HPDE6-E6E7 (cell line): ENCODE measurements at regions not wholly inside any gene's neighbourhood (a gene's known extent, or its start where the extent isn't known, plus 50 kb on each side); places are given as distances from the start of the nearest gene placed in this dataset.

ENCODE experiments used
- DNase-seq: peaks from one replicate; pipeline ENCODE4 v3.0.0; 2011; ENCODE audit warnings: missing footprints; ENCODE audit errors: extremely low spot score

DNA sequence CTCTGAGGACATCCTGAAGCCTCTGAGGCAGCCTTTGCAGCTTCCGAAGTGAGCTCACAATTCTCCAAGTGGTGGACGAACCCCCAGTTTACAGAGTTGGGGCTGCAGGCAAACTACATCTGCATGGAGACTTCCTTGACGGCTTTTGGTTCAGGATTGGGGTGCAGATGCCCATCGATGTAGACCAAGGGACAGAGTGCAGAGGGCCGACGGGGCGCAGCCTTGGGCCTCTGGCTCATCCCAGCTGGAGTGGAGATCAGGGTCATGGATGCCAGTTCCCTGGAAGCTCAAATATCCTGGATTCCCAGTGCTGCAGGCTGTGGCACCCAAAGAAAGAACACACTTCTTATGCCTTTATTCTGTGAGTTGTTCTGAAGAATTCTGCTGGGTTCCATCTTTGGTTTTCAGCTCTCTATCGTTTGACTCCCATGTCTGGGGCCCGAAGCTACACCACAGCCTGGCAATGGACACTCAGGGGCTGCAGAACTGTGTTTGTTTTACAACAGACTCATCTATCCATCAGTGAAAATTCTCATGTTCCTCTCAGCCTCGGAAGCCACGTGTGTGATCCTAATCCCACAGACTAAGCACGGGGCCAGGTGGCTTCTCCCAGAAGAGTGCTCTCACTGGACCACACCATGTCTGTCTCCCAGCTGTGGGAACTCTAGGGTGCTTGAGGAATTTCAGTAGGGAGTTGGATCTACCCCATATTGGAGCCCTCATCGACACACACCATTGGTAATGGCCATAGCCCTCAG, 414.1 kb upstream of the MYT1L start:
- no peak for DNase-seq

GRCh38 chr2:2744107-2744506, 413.0 kb upstream of the MYT1L start:
- no peak for DNase-seq

- no peak for DNase-seq
Observed at GRCh38 chr2:2743164-2743571, 412.1 kb upstream of the MYT1L start.

GRCh38 chr2:2742726-2743125, 411.7 kb upstream of the MYT1L start:
- DNase-seq = no peak

- no peak for DNase-seq
Observed at GRCh38 chr2:2740238-2740775, 409.2 kb upstream of the MYT1L start.

GRCh38 chr2:2739231-2739795, 408.2 kb upstream of the MYT1L start:
- peak; percentile 7 for DNase-seq

DNA sequence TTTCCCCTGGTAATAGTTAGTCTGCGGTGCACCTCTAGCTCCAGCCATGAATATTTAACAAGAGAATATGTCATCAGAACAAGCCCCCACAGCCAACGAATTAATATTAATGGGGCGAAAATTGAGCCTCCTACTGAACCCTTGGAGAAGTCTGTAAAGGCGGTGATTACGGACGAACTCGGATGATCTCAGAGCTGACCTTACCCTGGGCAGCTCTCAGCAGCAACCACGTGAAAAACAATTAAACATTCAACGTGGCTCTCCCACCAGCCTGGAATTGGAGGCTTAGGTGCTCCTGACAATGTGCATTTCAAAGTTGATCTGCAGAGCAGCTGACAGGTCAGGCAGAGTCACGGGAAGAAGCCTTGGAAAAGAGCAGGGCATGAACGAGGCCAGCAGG, 407.6 kb upstream of the MYT1L start:
- DNase-seq = no peak

GRCh38 chr2:2738276-2738675, 407.2 kb upstream of the MYT1L start:
- no peak for DNase-seq

DNA sequence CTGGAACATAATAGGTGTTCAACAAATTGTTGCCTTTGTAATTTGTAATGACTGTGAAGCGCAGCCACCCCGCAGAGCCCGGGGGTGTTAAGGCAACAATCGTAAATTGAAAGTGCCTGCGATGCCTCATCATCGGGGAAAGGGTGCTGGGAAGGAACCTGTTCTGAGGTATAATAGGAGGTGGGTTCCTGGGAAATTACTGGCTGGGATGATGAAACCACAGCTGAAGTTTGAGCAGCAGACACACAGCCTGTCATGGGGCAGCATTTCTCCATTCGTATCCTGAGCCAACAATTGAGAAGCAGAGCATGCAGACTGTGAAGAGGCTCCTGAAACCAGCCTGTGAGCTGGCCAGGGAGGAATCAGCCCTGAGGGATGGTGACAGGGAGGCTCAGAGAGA, 404.0 kb upstream of the MYT1L start:
- DNase-seq = no peak

GRCh38 chr2:2734308-2734707, 403.2 kb upstream of the MYT1L start:
- DNase-seq = no peak

- DNase-seq = no peak
Observed at GRCh38 chr2:2733818-2734217, 402.7 kb upstream of the MYT1L start.

GRCh38 chr2:2732331-2733119, 401.4 kb upstream of the MYT1L start:
- no peak for DNase-seq

DNA sequence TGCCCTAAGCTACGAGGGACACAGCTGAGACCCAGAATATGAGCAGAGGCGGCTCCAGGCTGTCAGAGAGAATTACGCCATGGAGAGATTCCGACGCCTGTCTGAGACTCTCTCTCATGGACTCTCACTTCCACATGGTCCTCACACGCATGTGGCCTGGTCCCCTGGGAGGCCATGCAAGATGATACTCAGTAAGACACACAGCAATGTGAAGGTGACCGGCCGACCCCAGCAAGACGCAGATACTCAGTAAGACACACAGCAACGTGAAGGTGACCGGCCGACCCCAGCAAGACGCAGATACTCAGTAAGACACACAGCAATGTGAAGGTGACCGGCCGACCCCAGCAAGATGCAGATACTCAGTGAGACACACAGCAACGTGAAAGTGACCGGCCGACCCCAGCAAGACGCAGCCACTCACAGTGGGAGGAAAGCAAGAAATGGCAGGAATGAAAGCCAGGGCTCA, 400.8 kb upstream of the MYT1L start:
- no peak for DNase-seq

GRCh38 chr2:2731101-2731815, 400.2 kb upstream of the MYT1L start:
- DNase-seq = no peak

DNA sequence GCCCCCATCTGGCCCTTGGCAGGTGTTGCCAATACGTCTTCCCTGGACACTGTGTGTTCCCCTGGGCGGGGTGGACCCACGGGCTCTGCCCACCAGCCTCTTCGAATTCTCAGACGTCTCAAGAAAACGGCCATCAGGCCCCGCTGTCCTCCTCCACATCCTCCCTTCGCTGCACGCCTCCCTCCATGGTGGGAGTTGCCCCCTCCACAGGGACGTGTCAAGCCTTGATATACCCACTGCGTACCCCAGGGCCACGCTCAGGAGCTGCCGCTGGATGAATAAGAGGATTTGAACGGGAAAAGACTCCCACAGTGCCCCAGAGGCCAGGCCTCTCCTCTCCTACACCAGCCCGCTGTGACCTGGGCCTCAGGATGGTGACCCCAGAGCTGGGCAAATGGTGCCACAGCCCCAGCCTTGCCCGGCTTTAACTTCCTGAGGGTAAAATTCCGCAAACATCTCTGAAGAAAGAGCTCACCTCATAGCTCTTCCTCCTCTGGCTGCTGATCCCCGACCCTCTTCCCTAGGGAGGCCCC, 399.3 kb upstream of the MYT1L start:
- no peak for DNase-seq

- DNase-seq = no peak
Observed at GRCh38 chr2:2729246-2729645, 398.2 kb upstream of the MYT1L start.

DNA sequence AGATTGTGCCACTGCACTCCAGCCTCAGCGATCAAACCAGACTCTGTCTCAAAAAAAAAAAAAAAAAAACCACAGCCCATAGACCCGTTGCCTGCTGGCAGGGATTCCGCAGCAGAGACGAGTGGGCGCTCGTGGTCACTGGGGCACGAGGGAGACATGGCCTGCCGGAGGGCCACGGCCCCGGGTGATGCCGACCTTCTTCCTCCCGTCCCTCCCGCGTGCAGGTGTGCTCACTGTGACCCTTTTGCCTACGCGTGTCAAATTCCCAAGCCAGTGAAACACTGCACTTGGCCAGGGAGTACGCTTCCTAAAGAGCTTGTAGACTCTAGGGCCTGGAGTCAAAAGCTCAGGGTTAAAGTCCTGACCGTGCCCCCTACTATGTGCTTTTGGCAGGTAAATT, 397.6 kb upstream of the MYT1L start:
- DNase-seq = no peak

DNA sequence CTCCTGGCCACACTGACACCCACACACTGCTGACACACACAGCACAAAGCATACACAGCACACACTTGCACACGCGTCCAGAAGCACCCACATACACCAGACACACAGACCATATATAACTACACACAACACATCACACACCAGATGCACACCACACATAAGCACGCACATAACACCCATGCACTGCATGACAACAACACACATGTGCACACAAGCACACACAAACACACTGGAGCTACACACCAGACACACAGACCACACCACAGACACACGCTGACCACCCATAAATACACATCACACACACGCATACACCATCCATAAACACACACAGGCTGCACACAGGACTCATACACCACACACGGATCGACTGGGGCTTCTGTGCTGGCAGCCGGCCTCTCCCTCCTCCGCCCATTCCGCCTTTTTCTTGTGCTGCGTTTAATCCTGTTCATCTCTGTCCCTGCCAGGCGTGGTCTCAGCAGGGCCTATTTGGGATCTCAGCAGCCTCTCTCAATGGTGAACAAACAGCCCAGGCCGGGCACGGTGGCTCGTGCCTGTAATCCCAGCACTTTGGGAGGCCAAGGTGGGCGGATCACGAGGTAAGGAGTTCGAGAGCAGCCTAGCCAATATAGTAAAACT, 396.9 kb upstream of the MYT1L start:
- no peak for DNase-seq

DNA sequence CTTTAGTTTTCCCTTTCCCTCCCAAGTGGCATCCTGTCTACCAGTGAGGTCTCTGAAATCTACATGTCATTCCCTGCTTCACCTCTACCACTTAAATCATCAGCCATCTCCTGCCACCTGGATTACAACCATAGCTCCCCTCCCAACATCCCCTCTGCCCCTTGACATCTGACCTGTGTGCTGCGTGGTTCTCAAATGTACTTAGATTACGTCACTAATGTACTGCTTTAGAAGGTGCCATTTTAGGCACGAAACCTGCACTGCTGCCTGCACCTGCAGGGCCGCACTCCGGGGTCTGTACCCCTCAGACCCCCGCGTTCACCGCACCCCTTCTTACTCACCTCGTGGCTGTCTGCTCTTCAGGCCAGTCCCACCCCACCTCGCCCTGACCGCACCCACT, 395.1 kb upstream of the MYT1L start:
- no peak for DNase-seq

DNA sequence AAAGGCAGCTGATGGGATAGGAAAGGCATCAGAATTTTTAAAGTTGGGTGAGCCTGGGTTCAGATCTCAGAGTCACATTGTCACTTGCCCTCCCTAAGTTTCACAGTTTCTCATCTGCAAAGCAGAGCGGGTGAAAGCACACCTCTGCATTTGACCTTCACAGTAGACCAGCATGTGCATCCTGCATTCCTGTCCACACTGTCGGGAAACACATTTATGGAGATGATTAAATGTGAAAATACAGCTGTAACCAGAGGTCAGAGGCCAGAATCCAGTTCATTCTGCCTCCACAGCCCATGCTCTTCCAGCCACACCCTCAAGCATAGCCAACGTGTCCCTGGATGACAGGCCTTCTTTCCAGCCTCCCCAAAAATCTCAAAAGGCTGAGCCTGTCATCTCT, 392.0 kb upstream of the MYT1L start:
- DNase-seq = no peak

DNA sequence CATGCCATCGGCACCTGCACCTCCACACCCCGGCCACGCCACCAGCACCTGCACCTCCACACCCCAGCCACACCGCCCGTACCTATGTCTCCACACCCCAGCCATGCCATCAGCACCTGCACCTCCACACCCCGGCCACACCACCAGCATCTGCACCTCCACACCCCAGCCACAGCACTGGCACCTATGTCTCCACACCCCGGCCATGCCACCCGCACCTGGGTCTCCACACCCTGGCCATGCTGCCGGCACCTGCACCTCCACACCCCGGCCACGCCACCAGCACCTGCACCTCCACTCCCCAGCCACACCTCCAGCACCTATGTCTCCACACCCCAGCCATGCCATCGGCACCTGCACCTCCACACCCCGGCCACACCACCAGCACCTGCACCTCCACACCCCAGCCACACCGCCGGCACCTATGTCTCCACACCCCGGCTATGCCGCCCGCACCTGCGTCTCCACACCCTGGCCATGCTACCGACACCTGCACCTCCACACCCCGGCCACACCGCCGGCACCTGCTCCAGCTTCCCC, 390.3 kb upstream of the MYT1L start:
- DNase-seq = no peak
